ENCODE measurements at regions not wholly inside any gene's neighbourhood (a gene's known extent, or its start where the extent isn't known, plus 50 kb on each side); places are given as distances from the start of the nearest gene placed in this dataset.

DNA sequence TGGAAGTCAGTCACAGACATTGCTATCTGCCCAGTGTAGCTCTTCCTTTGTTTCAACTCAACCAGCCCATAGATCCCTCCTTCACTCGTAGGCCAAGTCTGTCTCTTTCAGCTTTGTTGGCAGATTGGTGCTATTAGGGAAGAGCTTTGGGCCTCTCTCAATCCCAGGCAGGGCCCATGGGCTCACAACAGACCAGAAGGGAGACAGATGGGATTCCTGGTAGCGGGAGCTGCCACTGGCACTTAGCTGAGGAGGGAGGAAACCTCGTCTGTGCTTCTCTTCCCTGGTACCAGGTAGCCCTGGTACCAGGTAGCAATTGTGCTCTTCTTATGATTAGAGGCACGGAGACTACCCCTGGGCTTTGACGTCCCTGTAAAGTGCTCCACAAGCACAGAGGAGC lies 592.0 kb downstream of the TYW1 start:
- Histone ChIP-seq H3K9me3 (no peaks in the 10 kb centered on the region), H3K4me3 (no peak overlapping the region)
- DNase-seq: no peak

DNA sequence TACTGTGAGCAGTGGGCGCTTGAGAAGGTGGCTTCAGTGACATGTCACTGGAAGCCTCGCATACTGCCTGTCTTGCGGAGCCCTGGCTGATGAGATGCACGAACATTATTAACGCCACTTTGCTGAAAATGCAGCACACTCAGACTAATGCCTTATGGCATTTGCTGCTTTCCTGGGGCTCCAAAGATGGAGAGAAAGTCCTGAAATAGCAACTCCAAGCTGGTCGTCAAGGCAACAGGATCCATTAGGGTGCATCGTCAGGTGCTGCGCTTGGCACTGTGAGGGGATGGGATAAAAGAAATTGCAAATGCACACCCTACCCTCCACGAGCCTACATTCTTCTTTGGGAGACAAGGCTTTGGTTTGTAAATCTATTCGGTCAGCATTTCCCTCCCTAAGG lies 592.5 kb downstream of the TYW1 start:
- H3K9me3 ChIP-seq: no peaks in the 10 kb centered on the region
- H3K27me3 ChIP-seq: no peaks in the 10 kb centered on the region
- H3K9ac ChIP-seq (ENCODE audit: low read depth in 2 of 2, low read length in 2 of 2): no peak overlapping the region
- H3K36me3 ChIP-seq: no peaks in the 10 kb centered on the region
- no peak overlapping the region for H3K4me3 ChIP-seq
- H3K4me1 ChIP-seq: no peaks in the 10 kb centered on the region
- TF ChIP-seq, protein P1, sequence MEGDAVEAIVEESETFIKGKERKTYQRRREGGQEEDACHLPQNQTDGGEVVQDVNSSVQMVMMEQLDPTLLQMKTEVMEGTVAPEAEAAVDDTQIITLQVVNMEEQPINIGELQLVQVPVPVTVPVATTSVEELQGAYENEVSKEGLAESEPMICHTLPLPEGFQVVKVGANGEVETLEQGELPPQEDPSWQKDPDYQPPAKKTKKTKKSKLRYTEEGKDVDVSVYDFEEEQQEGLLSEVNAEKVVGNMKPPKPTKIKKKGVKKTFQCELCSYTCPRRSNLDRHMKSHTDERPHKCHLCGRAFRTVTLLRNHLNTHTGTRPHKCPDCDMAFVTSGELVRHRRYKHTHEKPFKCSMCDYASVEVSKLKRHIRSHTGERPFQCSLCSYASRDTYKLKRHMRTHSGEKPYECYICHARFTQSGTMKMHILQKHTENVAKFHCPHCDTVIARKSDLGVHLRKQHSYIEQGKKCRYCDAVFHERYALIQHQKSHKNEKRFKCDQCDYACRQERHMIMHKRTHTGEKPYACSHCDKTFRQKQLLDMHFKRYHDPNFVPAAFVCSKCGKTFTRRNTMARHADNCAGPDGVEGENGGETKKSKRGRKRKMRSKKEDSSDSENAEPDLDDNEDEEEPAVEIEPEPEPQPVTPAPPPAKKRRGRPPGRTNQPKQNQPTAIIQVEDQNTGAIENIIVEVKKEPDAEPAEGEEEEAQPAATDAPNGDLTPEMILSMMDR (IDR thresholded peaks at IDR 0.05): no peak
- no peak overlapping the region for H3K27ac ChIP-seq
- intact Hi-C loops (cut with DNase I): no loop called here
- no peak for DNase-seq

More for the DNA sequence above, 592.0 kb downstream of the TYW1 start:
- Histone ChIP-seq H3K27ac (no peak overlapping the region), H3K27me3 (no peaks in the 10 kb centered on the region), H3K36me3 (no peaks in the 10 kb centered on the region), H3K9ac (ENCODE audit: low read depth in 2 of 2, low read length in 2 of 2) (no peak overlapping the region), H3K4me1 (no peaks in the 10 kb centered on the region)
- TF ChIP-seq, protein P1 (IDR thresholded peaks at IDR 0.05): no peak
- intact Hi-C loops (cut with DNase I): no loop called here

DNA sequence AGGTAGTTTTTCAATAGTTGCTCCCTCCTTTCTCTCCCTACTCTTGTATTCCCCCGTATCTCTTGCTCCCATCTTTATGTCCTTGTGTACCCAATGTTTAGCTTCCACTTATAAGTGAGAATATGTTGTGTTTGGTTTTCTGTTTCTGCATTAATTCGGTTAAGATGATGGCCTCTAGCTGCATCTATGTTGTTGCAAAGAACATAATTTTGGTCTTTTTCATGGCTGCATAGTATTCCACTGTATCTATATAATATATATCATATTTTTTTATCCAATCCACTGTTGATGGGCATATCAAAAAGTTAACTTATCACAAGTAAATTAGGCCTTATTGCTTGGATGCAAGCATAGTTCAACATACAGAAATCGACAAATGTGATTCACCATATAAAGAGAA lies 594.0 kb downstream of the TYW1 start:
- Histone ChIP-seq H3K4me3 (no peak overlapping the region), H3K9ac (ENCODE audit: low read depth in 2 of 2, low read length in 2 of 2) (no peak overlapping the region), H3K9me3 (no peaks in the 10 kb centered on the region), H3K27ac (no peak overlapping the region), H3K36me3 (no peaks in the 10 kb centered on the region), H3K27me3 (no peaks in the 10 kb centered on the region), H3K4me1 (no peaks in the 10 kb centered on the region)
- TF ChIP-seq, protein P1 (IDR thresholded peaks at IDR 0.05): no peak
- no peak for DNase-seq
- intact Hi-C loops (cut with DNase I): no loop called here

- intact Hi-C loops (cut with DNase I): no loop called here
- DNase-seq: no peak
- Histone ChIP-seq H3K27me3 (no peaks in the 10 kb centered on the region), H3K9me3 (no peaks in the 10 kb centered on the region), H3K27ac (no peak overlapping the region), H3K36me3 (no peaks in the 10 kb centered on the region), H3K4me3 (no peak overlapping the region), H3K4me1 (no peaks in the 10 kb centered on the region), H3K9ac (ENCODE audit: low read depth in 2 of 2, low read length in 2 of 2) (no peak overlapping the region)
- TF ChIP-seq, protein P1 (IDR thresholded peaks at IDR 0.05): no peak
Measured at GRCh38 chr7:67593794-67594193, 597.2 kb downstream of the TYW1 start.

GRCh38 chr7:67595431-67596180 lies 599.0 kb downstream of the TYW1 start:
- Histone ChIP-seq H3K27ac (no peak overlapping the region), H3K4me3 (no peak overlapping the region), H3K9ac (ENCODE audit: low read depth in 2 of 2, low read length in 2 of 2) (no peak overlapping the region), H3K9me3 (no peaks in the 10 kb centered on the region), H3K36me3 (no peaks in the 10 kb centered on the region), H3K4me1 (no peaks in the 10 kb centered on the region), H3K27me3 (no peaks in the 10 kb centered on the region)
- intact Hi-C loops (cut with DNase I): no loop called here
- TF ChIP-seq, protein P1 (IDR thresholded peaks at IDR 0.05): no peak
- no peak for DNase-seq

Measured in colonic mucosa (tissue), 4 donors.